ENCODE measurements at regions not wholly inside any gene's neighbourhood (a gene's known extent, or its start where the extent isn't known, plus 50 kb on each side); places are given as distances from the start of the nearest gene placed in this dataset.
A peak's percentile ranks its signal among the peaks of the same experiment; 100 is the strongest.

GRCh38 chr9:16236311-16236710, 634.2 kb downstream of the BNC2 start:
- in situ Hi-C loops (cut with HindIII; ENCODE audit: low pct_ligation_motif_present, low sequenced_read_pairs) = no loop called here
- peak; percentile 47 for DNase-seq
- no peak for TF ChIP-seq CTCF (IDR thresholded peaks at IDR 0.05; ENCODE audit: low read depth, low read length, missing control alignments)
- H3K27me3 ChIP-seq (replicated peaks) = no peaks in the 10 kb centered on the region
- no peak overlapping the region for H3K27ac ChIP-seq
- no peaks in the 10 kb centered on the region for H3K36me3 ChIP-seq (replicated peaks)
- H3K4me3 ChIP-seq (ENCODE audit: low read depth, low read length) = no peak overlapping the region

DNA sequence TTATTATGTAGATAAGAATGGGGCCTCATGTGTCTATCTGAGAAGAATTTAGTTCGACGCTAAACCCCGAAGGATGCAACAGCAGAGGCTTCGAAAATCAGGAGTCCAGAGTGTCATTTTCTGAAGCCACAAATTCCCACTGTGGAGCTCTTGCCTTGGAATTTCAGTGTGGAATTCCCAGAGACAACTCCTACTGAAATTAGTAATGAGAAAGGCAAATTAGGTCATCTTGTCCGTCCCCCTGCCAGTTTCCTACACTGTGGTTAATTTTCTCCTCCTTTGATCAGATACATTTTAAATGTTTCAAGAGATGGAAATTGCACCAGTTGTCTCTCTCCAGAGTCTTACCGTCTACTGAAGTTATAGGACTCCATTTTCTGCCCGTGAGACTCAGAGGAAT, 633.6 kb downstream of the BNC2 start:
- no peaks in the 10 kb centered on the region for H3K27me3 ChIP-seq (replicated peaks)
- no peaks in the 10 kb centered on the region for H3K36me3 ChIP-seq (replicated peaks)
- no peak overlapping the region for H3K27ac ChIP-seq
- no peak overlapping the region for H3K4me3 ChIP-seq (ENCODE audit: low read depth, low read length)
- no peak for DNase-seq
- in situ Hi-C loops (cut with HindIII; ENCODE audit: low pct_ligation_motif_present, low sequenced_read_pairs) = no loop called here
- TF ChIP-seq CTCF (IDR thresholded peaks at IDR 0.05; ENCODE audit: low read depth, low read length, missing control alignments) = no peak

- no peak for TF ChIP-seq CTCF (IDR thresholded peaks at IDR 0.05; ENCODE audit: low read depth, low read length, missing control alignments)
- in situ Hi-C loops (cut with HindIII; ENCODE audit: low pct_ligation_motif_present, low sequenced_read_pairs) = no loop called here
- H3K27me3 ChIP-seq (replicated peaks) = no peaks in the 10 kb centered on the region
Observed at GRCh38 chr9:16238623-16239138, 631.8 kb downstream of the BNC2 start.

DNA sequence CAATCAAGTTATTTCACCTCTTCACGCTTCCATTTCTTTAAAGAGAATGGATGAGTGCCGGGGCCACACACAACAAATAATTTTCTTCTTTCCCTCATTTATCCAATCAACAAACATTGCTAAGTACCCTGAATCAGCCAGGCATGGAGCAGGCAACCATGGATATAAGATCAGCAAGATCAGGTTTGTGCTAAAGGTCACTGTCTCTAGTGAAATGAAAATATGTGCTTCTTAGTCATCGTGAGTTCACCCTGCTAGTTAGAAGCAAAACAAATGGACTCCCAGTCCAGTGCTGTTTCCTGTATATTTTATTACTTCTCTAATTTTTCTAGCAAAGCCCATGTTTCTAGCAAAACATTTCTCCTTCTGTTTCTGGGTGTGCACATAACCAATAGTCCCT, 629.2 kb downstream of the BNC2 start:
- DNase-seq = peak; percentile 35
- TF ChIP-seq CTCF (IDR thresholded peaks at IDR 0.05; ENCODE audit: low read depth, low read length, missing control alignments) = no peak
- H3K27me3 ChIP-seq (replicated peaks) = no peaks in the 10 kb centered on the region
- peak overlapping the region; percentile 30 for H3K27ac ChIP-seq
- H3K4me3 ChIP-seq (ENCODE audit: low read depth, low read length) = no peak overlapping the region
- in situ Hi-C loops (cut with HindIII; ENCODE audit: low pct_ligation_motif_present, low sequenced_read_pairs) = no loop called here
- H3K36me3 ChIP-seq (replicated peaks) = no peaks in the 10 kb centered on the region

More at GRCh38 chr9:16238623-16239138, 631.8 kb downstream of the BNC2 start:
- H3K27ac ChIP-seq = no peak overlapping the region
- no peak for DNase-seq
- H3K4me3 ChIP-seq (ENCODE audit: low read depth, low read length) = no peak overlapping the region
- no peaks in the 10 kb centered on the region for H3K36me3 ChIP-seq (replicated peaks)

DNA sequence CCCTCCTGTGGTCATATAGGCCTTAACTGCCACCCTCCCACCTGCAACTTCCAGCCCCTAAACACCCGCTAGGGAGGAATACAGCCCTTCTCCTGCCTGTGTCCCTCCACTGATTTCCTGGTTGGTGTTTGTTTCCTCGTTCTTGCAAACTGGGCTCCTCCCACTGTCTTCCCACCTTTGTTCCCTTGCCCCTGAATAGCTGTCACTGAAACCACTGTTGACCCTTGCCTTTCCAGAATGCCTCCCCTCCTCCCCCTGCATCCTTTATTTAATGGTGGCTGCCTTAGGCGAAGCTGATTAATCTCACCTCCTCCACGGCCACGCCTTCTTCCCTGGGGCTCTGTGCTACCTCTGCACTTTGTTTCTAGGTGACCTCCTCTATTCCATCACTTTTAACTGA, 626.7 kb downstream of the BNC2 start:
- no peaks in the 10 kb centered on the region for H3K27me3 ChIP-seq (replicated peaks)
- no peak overlapping the region for H3K27ac ChIP-seq
- TF ChIP-seq CTCF (IDR thresholded peaks at IDR 0.05; ENCODE audit: low read depth, low read length, missing control alignments) = no peak
- no peak for DNase-seq
- in situ Hi-C loops (cut with HindIII; ENCODE audit: low pct_ligation_motif_present, low sequenced_read_pairs) = no loop called here
- no peak overlapping the region for H3K4me3 ChIP-seq (ENCODE audit: low read depth, low read length)
- no peaks in the 10 kb centered on the region for H3K36me3 ChIP-seq (replicated peaks)

DNA sequence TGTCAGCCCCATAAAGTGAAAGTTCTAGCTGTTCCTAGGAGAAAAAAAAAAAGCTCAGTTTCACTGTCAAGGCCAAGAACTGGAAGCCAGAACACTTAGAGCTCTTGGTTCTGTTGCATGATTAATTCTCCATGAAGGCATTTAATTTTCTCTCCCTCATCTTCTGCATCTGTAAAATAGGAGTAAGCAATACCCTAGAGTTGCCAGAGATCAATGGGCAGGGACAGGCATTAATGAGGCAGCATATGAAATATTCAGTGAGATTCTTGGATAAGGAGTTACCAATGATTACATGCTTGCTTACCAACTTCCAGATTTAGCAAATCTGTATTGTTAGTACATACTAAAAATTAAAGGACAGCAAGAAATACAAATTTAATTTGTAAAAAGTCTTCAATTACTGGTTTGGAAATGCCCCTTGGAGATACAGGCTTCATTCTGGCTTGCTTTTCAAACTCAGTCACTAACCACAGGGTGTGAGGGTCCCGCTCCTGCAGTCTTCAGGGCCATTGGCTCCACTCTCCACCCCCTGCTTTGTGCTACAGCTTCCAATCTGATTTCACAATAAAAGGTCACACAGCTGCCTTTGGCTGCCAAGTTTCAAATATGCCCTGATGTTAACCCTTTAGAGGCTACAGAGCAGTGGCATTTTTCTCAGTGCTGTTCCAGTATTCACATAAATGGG, 624.6 kb downstream of the BNC2 start:
- H3K27ac ChIP-seq = no peak overlapping the region
- no peak for DNase-seq
- in situ Hi-C loops (cut with HindIII; ENCODE audit: low pct_ligation_motif_present, low sequenced_read_pairs) = no loop called here
- TF ChIP-seq CTCF (IDR thresholded peaks at IDR 0.05; ENCODE audit: low read depth, low read length, missing control alignments) = no peak
- H3K36me3 ChIP-seq (replicated peaks) = no peaks in the 10 kb centered on the region
- H3K27me3 ChIP-seq (replicated peaks) = no peaks in the 10 kb centered on the region
- no peak overlapping the region for H3K4me3 ChIP-seq (ENCODE audit: low read depth, low read length)
